ENCODE measurements at regions not wholly inside any gene's neighbourhood (a gene's known extent, or its start where the extent isn't known, plus 50 kb on each side); places are given as distances from the start of the nearest gene placed in this dataset.

DNA sequence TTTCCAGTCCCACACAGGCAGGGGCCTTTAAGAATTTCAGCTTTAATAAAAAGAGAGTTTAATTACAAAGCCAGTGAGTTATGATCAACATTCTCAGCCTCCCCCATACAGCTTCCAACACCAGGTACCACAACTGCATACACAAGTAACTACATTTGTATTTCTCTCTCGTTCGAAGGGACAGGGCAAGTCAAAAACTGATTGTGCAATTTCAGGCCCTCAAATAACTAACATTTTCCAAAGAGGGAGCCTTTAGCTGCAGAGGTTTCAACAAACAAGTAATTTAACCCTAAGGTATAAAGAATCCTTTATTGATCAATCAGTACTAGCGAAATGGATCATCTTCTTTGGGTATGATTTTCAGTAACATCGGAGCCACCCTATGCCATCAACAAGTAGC, 142.4 kb downstream of the ZNF281 start:
- H3K27ac ChIP-seq (ENCODE audit: low read length): no peak overlapping the region
- no peaks in the 10 kb centered on the region for H4K20me1 ChIP-seq (ENCODE audit: insufficient read depth)
- no peak overlapping the region for H3K4me2 ChIP-seq (ENCODE audit: low read length)
- H3K27me3 ChIP-seq (ENCODE audit: insufficient read depth, low read depth, low read length): no peaks in the 10 kb centered on the region
- H3K79me2 ChIP-seq (replicated peaks; ENCODE audit: insufficient read depth, low read length): no peaks in the 10 kb centered on the region
- TF ChIP-seq EP300 (conservative IDR thresholded peaks at IDR 0.05; ENCODE audit: poor library complexity, severe bottlenecking) (no peak), POLR2AphosphoS5 (IDR thresholded peaks at IDR 0.05) (no peak), RAD21 (conservative IDR thresholded peaks at IDR 0.05) (no peak), SMC3 (conservative IDR thresholded peaks at IDR 0.05; ENCODE audit: poor library complexity) (no peak), EZH2 (IDR thresholded peaks at IDR 0.05; ENCODE audit: borderline replicate concordance, insufficient read depth, low read length, poor library complexity, severe bottlenecking) (no peak), MXI1 (conservative IDR thresholded peaks at IDR 0.05; ENCODE audit: poor library complexity, severe bottlenecking) (no peak), TAF1 (IDR thresholded peaks at IDR 0.05; ENCODE audit: low read depth) (no peak)
- TF ChIP-seq, protein P1, sequence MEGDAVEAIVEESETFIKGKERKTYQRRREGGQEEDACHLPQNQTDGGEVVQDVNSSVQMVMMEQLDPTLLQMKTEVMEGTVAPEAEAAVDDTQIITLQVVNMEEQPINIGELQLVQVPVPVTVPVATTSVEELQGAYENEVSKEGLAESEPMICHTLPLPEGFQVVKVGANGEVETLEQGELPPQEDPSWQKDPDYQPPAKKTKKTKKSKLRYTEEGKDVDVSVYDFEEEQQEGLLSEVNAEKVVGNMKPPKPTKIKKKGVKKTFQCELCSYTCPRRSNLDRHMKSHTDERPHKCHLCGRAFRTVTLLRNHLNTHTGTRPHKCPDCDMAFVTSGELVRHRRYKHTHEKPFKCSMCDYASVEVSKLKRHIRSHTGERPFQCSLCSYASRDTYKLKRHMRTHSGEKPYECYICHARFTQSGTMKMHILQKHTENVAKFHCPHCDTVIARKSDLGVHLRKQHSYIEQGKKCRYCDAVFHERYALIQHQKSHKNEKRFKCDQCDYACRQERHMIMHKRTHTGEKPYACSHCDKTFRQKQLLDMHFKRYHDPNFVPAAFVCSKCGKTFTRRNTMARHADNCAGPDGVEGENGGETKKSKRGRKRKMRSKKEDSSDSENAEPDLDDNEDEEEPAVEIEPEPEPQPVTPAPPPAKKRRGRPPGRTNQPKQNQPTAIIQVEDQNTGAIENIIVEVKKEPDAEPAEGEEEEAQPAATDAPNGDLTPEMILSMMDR (IDR thresholded peaks at IDR 0.05; ENCODE audit: poor library complexity, severe bottlenecking): no peak
- TF ChIP-seq, protein P2, sequence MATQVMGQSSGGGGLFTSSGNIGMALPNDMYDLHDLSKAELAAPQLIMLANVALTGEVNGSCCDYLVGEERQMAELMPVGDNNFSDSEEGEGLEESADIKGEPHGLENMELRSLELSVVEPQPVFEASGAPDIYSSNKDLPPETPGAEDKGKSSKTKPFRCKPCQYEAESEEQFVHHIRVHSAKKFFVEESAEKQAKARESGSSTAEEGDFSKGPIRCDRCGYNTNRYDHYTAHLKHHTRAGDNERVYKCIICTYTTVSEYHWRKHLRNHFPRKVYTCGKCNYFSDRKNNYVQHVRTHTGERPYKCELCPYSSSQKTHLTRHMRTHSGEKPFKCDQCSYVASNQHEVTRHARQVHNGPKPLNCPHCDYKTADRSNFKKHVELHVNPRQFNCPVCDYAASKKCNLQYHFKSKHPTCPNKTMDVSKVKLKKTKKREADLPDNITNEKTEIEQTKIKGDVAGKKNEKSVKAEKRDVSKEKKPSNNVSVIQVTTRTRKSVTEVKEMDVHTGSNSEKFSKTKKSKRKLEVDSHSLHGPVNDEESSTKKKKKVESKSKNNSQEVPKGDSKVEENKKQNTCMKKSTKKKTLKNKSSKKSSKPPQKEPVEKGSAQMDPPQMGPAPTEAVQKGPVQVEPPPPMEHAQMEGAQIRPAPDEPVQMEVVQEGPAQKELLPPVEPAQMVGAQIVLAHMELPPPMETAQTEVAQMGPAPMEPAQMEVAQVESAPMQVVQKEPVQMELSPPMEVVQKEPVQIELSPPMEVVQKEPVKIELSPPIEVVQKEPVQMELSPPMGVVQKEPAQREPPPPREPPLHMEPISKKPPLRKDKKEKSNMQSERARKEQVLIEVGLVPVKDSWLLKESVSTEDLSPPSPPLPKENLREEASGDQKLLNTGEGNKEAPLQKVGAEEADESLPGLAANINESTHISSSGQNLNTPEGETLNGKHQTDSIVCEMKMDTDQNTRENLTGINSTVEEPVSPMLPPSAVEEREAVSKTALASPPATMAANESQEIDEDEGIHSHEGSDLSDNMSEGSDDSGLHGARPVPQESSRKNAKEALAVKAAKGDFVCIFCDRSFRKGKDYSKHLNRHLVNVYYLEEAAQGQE (IDR thresholded peaks at IDR 0.05; ENCODE audit: borderline replicate concordance): no peak
- no peak overlapping the region for H3K9ac ChIP-seq (ENCODE audit: low read length)
- no peaks in the 10 kb centered on the region for H3K9me2 ChIP-seq (ENCODE audit: insufficient read depth, low read length)
- no peaks in the 10 kb centered on the region for H3F3A ChIP-seq (ENCODE audit: insufficient read depth, low read length, poor library complexity, severe bottlenecking)
- H3K36me3 ChIP-seq (ENCODE audit: insufficient read depth, low read length): no peaks in the 10 kb centered on the region
- H3K4me3 ChIP-seq (ENCODE audit: low read length): no peak overlapping the region
- H3K9me3 ChIP-seq (ENCODE audit: low read length): no peaks in the 10 kb centered on the region
- H2AFZ ChIP-seq (ENCODE audit: low read depth, low read length): no peak overlapping the region

DNA sequence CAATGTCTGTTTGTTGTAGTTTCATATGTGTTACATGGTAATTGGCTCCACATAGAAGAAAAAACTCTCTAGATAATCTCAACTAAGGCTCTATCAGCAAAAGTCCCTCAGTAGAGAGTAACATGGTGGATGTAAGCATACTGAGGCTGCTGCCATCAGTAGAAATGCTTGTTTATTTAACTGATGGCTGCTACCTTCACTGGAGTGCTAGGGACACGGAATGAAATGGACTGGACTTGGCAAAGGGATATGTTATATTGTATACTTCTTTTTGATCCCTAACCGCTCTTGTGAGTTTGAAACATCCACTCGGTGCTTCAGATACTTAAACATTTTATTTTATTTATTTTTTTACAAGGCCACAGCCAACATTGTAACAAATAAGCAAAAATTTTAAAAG, 143.0 kb downstream of the ZNF281 start:
- Histone ChIP-seq H3K4me2 (ENCODE audit: low read length) (no peak overlapping the region), H3K4me3 (ENCODE audit: low read length) (no peak overlapping the region), H4K20me1 (ENCODE audit: insufficient read depth) (no peaks in the 10 kb centered on the region), H3K79me2 (replicated peaks; ENCODE audit: insufficient read depth, low read length) (no peaks in the 10 kb centered on the region), H3F3A (ENCODE audit: insufficient read depth, low read length, poor library complexity, severe bottlenecking) (no peaks in the 10 kb centered on the region), H3K36me3 (ENCODE audit: insufficient read depth, low read length) (no peaks in the 10 kb centered on the region), H3K9me2 (ENCODE audit: insufficient read depth, low read length) (no peaks in the 10 kb centered on the region), H3K27me3 (ENCODE audit: insufficient read depth, low read depth, low read length) (no peaks in the 10 kb centered on the region), H3K27ac (ENCODE audit: low read length) (no peak overlapping the region), H2AFZ (ENCODE audit: low read depth, low read length) (no peak overlapping the region), H3K9me3 (ENCODE audit: low read length) (no peaks in the 10 kb centered on the region), H3K9ac (ENCODE audit: low read length) (no peak overlapping the region)
- TF ChIP-seq RAD21 (conservative IDR thresholded peaks at IDR 0.05) (no peak), EZH2 (IDR thresholded peaks at IDR 0.05; ENCODE audit: borderline replicate concordance, insufficient read depth, low read length, poor library complexity, severe bottlenecking) (no peak), POLR2AphosphoS5 (IDR thresholded peaks at IDR 0.05) (no peak)

DNA sequence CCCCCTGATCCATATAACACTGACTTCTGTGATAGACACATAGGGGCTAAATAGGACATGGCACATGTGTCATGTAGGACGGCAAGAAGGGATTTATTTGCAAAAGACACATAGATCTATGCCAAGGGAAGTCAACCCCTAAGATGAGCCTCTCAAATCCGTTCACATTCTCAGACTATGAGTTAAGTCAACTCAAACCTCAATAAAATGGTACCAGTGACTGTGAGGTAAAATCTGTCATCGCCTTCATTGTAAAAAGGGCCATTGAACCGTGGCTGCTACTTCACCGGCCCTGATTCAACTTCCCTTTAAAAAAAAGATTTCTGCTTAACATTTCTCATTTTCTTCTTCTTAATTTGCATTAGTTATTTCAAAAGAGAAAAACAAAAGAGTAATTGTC, 144.0 kb downstream of the ZNF281 start:
- H3K9me3 ChIP-seq (ENCODE audit: low read length): no peaks in the 10 kb centered on the region
- H3K36me3 ChIP-seq (ENCODE audit: insufficient read depth, low read length): no peaks in the 10 kb centered on the region
- H3K27ac ChIP-seq (ENCODE audit: low read length): no peak overlapping the region
- H2AFZ ChIP-seq (ENCODE audit: low read depth, low read length): no peak overlapping the region
- H3K4me2 ChIP-seq (ENCODE audit: low read length): no peak overlapping the region
- H3K9me2 ChIP-seq (ENCODE audit: insufficient read depth, low read length): no peaks in the 10 kb centered on the region
- no peak overlapping the region for H3K4me3 ChIP-seq (ENCODE audit: low read length)
- no peaks in the 10 kb centered on the region for H3K79me2 ChIP-seq (replicated peaks; ENCODE audit: insufficient read depth, low read length)
- no peaks in the 10 kb centered on the region for H4K20me1 ChIP-seq (ENCODE audit: insufficient read depth)
- no peaks in the 10 kb centered on the region for H3F3A ChIP-seq (ENCODE audit: insufficient read depth, low read length, poor library complexity, severe bottlenecking)
- no peak overlapping the region for H3K9ac ChIP-seq (ENCODE audit: low read length)
- H3K27me3 ChIP-seq (ENCODE audit: insufficient read depth, low read depth, low read length): no peaks in the 10 kb centered on the region
- no peak for TF ChIP-seq EZH2 (IDR thresholded peaks at IDR 0.05; ENCODE audit: borderline replicate concordance, insufficient read depth, low read length, poor library complexity, severe bottlenecking)
- no peak for TF ChIP-seq POLR2AphosphoS5 (IDR thresholded peaks at IDR 0.05)
- no peak for TF ChIP-seq RAD21 (conservative IDR thresholded peaks at IDR 0.05)
- TF ChIP-seq TAF1 (IDR thresholded peaks at IDR 0.05; ENCODE audit: low read depth): no peak
- TF ChIP-seq SMC3 (conservative IDR thresholded peaks at IDR 0.05; ENCODE audit: poor library complexity): no peak
- no peak for TF ChIP-seq EP300 (conservative IDR thresholded peaks at IDR 0.05; ENCODE audit: poor library complexity, severe bottlenecking)
- TF ChIP-seq MXI1 (conservative IDR thresholded peaks at IDR 0.05; ENCODE audit: poor library complexity, severe bottlenecking): no peak

Data from neural cell (in vitro differentiated cells).